ENCODE measurements at regions not wholly inside any gene's neighbourhood (a gene's known extent, or its start where the extent isn't known, plus 50 kb on each side); places are given as distances from the start of the nearest gene placed in this dataset.

DNA sequence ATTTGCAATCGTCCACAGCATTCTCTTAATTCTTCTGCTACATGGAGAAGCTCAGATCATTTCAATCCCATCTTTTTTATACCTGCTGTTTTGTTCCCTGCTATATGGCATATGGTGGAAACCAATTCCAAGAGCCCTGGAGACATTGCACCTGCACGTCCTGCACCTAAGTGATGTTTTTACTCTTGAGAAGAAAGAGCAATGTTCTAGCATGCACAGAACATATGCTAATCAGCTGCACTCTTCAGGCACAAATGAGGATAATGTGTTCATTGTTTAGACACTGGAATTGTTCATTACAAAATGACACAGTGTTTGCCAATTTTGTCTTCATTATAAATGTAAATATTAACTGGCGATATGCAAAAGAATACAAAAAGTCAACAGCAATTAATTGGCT, 935.8 kb downstream of the TLE4 start:
- Histone ChIP-seq H3K36me3 (no peaks in the 10 kb centered on the region), H3K9me3 (no peaks in the 10 kb centered on the region), H3K9ac (ENCODE audit: low read depth in 2 of 2, low read length in 2 of 2) (no peak overlapping the region), H3K4me3 (no peak overlapping the region), H3K27me3 (no peaks in the 10 kb centered on the region), H3K27ac (no peak overlapping the region), H3K4me1 (no peaks in the 10 kb centered on the region)
- TF ChIP-seq, protein P1, sequence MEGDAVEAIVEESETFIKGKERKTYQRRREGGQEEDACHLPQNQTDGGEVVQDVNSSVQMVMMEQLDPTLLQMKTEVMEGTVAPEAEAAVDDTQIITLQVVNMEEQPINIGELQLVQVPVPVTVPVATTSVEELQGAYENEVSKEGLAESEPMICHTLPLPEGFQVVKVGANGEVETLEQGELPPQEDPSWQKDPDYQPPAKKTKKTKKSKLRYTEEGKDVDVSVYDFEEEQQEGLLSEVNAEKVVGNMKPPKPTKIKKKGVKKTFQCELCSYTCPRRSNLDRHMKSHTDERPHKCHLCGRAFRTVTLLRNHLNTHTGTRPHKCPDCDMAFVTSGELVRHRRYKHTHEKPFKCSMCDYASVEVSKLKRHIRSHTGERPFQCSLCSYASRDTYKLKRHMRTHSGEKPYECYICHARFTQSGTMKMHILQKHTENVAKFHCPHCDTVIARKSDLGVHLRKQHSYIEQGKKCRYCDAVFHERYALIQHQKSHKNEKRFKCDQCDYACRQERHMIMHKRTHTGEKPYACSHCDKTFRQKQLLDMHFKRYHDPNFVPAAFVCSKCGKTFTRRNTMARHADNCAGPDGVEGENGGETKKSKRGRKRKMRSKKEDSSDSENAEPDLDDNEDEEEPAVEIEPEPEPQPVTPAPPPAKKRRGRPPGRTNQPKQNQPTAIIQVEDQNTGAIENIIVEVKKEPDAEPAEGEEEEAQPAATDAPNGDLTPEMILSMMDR (IDR thresholded peaks at IDR 0.05): no peak
- intact Hi-C loops (cut with DNase I): no loop called here
- DNase-seq: no peak

DNA sequence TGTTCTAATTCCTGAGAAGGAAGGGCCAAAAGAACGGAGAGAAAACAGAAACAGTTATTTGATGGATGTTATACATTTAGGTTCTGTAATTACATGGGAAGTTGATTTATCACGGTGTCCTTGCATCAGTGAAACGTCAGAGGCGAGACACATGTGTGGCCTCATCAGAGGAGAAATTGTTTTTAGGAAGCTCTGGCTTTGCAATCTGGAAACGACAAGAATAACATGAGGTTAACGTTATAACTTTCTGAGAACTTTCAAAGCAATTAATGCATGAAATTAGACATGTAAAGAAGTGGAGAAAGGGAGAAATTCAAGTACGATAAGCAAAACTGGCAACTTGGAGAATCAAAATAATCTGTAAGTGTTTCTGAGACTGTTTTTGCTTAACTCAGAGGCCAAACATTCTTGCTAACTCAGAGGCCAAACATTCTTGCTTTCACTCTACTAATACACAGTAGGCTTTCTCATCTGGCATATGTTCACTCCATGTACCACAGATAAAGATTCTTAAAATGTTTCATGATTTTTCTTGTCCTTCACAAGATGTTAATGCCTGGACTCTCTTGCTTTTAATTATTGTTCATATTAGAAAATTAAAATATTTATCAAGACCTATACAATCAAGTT, 933.0 kb downstream of the TLE4 start:
- Histone ChIP-seq H3K4me3 (no peak overlapping the region), H3K4me1 (no peaks in the 10 kb centered on the region), H3K9me3 (no peaks in the 10 kb centered on the region), H3K27ac (no peak overlapping the region), H3K36me3 (no peaks in the 10 kb centered on the region), H3K9ac (ENCODE audit: low read depth in 2 of 2, low read length in 2 of 2) (no peak overlapping the region), H3K27me3 (no peaks in the 10 kb centered on the region)
- intact Hi-C loops (cut with DNase I): no loop called here
- no peak for DNase-seq
- TF ChIP-seq, protein P1 (IDR thresholded peaks at IDR 0.05): no peak

DNA sequence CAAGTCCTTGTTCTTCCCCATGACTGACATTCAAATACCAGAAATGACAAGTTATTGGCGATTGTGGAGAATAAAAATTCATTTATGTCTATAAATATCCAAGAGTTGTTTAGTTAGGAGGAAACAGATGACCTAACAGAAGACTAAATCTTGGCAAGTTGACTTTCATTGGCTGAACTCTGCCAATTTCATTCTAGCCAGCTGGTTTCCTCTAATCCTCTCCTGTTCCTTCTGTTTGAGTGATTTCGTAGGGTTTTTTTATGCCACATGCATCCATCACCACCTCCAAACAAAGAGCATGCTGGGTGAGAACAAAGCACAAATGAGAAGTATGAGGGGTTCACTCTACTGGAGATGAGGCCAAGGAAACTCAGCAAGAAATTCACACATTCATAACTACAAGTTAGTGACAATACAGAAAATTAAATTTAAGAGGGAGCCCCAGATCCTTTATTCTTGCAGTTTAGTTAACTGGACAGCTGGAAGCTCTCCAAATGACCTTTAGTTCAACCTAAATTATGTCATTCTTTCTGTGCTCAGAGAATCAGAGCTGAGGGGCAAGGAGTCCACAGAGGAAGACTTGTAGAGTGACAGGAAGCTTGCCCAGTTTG, 932.0 kb downstream of the TLE4 start:
- Histone ChIP-seq H3K27me3 (no peaks in the 10 kb centered on the region), H3K27ac (no peak overlapping the region), H3K36me3 (no peaks in the 10 kb centered on the region), H3K9me3 (no peaks in the 10 kb centered on the region), H3K4me3 (no peak overlapping the region), H3K4me1 (no peaks in the 10 kb centered on the region), H3K9ac (ENCODE audit: low read depth in 2 of 2, low read length in 2 of 2) (no peak overlapping the region)
- intact Hi-C loops (cut with DNase I): no loop called here
- DNase-seq: no peak
- TF ChIP-seq, protein P1 (IDR thresholded peaks at IDR 0.05): no peak

DNA sequence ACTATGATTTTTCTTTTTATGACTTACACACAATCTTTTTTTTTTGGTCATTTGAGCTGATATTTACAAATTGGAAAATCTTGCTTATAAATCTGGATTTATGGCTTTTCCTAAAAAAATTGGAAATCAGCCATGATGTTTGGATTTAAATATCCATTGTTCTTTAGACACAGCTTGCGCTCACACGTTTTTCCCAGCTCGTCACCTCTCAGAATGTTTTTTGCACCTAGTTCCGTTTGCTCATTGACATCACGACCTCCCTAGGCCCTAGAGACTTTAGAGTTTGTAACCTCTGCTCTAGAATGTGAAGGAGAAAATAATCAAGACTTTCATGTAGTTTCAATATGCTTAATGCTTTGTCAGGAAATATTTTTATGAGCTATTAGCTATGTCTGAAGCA, 930.5 kb downstream of the TLE4 start:
- no peak for DNase-seq
- Histone ChIP-seq H3K4me1 (no peaks in the 10 kb centered on the region), H3K27ac (no peak overlapping the region), H3K36me3 (no peaks in the 10 kb centered on the region), H3K9me3 (no peaks in the 10 kb centered on the region), H3K9ac (ENCODE audit: low read depth in 2 of 2, low read length in 2 of 2) (no peak overlapping the region), H3K4me3 (no peak overlapping the region), H3K27me3 (no peaks in the 10 kb centered on the region)
- TF ChIP-seq, protein P1 (IDR thresholded peaks at IDR 0.05): no peak
- intact Hi-C loops (cut with DNase I): no loop called here

DNA sequence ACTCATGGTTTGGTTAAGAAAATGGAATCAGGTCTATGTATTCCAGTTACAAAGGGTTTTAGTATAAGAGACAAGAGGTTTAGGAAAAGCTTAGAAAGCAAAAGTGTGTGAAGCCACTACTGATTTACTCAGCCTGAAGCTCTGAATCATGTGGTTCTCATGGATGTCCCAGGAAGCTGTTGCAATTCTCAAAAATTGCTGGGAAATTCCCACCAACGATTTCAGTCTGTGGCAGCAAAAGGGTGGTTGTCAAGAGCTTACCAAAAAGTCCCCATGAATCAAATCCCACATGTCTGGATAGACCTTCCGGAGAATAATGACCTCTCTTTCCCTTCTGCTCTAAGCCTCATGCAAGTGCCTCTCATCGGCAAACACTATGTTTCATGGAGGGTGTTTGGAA, 929.9 kb downstream of the TLE4 start:
- no peaks in the 10 kb centered on the region for H3K27me3 ChIP-seq
- no peaks in the 10 kb centered on the region for H3K4me1 ChIP-seq
- H3K9me3 ChIP-seq: no peaks in the 10 kb centered on the region
- no peak overlapping the region for H3K4me3 ChIP-seq
- intact Hi-C loops (cut with DNase I): no loop called here
- no peaks in the 10 kb centered on the region for H3K36me3 ChIP-seq
- no peak overlapping the region for H3K9ac ChIP-seq (ENCODE audit: low read depth in 2 of 2, low read length in 2 of 2)
- no peak for DNase-seq
- TF ChIP-seq, protein P1 (IDR thresholded peaks at IDR 0.05): no peak
- no peak overlapping the region for H3K27ac ChIP-seq
